HG02840 (cell line): ENCODE measurements at regions not wholly inside any gene's neighbourhood (a gene's known extent, or its start where the extent isn't known, plus 50 kb on each side); places are given as distances from the start of the nearest gene placed in this dataset.
"Not testable (repeated sequence)": the region's sequence is repeated elsewhere in the genome, so short reads cannot be mapped to it uniquely, and the experiment has no call there.

Source experiments
- ATAC-seq: cut with Tn5 transposase; IDR thresholded peaks from one replicate; pipeline ENCODE4 v1.9.1; 2021; ENCODE audit warnings: mild to moderate bottlenecking, moderate library complexity, moderate number of reproducible peaks; ENCODE audit not compliant: unreplicated experiment, low FRiP score

DNA sequence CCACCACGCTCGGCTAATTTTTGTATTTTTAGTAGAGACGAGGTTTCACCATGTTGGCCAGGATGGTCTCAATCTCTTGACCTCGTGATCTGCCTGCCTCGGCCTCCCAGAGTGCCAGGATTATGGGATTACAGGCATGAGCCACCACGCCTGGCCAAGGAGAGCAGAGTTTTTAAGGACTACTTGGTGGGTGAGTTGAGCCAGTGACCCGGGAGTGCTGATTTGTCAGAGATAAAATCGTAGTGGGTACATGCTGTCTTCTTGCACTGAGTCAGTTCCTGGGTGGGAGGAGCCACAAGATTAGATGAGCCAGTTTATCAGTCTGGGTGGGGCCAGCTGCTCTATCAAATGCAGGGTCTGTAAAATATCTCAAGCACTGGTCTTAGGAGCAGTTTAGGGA, 361.7 kb downstream of the TYW1 start:
- ATAC-seq: not testable (repeated sequence)

DNA sequence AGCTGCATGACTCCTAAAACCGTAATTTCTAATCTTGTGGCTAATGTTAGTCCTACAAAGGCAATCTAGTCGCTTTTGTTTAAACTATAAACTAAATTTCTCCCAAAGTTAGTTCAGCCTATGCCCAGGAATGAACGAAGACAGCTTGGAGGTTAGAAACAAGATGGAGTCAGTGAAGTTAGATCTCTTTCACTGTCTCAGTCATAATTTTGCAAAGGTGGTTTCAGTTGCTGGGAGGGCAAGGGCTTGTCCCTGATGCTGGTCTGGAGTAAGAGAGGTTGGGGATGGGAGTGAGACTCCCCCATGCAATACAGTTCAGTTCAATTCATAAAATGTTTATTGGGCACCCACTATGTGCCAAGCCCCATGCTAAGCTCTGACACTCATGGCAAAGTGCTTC, 362.1 kb downstream of the TYW1 start:
- ATAC-seq: not testable (repeated sequence)

DNA sequence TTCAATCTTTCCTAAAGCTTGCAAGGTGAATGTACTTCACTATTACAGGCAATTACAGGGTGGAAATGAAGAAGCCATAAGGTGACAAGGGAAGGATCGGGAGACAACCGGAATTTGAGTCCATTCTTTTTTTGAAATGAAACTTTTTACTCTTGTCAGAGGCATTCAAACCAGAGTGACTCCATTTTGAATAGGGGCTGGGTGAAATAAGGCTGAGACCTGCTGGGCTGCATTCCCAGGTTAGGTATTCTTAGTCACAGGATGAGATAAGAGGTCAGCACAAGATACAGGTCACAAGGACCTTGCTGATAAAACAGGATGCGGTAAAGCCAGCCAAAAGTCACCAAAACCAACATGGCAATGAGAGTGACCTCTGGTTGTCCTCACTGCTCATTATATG, 363.3 kb downstream of the TYW1 start:
- no peak for ATAC-seq

DNA sequence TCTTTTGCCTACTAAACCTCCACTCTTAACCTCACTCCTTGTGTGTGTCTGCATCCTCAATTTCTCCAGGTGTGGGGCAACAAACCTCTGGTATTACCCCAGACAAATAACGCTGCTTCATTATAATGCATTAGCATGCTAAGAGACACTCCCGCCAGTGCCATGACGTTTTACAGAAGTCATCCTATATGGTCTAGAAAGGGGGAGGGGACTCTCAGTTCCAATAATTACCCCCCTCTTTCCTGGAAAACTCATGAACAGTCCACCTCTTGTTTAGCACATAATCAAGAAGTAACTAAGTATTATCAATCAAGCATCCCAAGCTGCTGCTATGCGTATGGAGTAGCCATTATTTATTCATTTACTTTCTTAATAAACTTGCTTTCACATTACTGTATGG, 364.5 kb downstream of the TYW1 start:
- ATAC-seq: no peak

DNA sequence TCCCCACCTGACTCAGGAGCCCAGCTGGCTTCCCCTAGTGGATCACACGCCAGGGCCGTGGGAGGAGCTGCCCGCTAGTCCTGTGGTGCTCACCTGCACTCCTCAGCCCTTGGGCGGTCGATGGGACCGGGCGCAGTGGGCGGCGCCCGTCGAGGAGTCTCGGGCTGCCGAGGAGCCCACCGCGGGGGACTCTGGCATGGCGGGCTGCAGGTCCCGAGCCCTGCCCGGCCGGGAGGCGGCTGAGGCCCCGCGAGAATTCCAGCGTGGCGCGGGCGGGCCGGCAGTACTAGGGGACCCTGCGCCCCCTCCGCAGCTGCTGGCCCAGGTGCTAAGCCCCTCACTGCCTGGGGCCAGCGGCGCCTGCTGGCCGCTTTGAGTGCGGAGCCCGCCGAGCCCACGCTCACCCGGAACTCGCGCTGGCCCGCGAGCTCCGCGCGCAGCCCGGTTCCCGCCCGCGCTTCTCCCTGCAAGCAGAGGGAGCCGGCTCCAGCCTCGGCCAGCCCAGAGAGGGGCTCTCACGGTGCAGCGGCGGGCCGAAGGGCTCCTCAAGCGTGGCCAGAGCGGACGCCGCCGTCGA, 367.9 kb downstream of the TYW1 start:
- ATAC-seq: no peak

DNA sequence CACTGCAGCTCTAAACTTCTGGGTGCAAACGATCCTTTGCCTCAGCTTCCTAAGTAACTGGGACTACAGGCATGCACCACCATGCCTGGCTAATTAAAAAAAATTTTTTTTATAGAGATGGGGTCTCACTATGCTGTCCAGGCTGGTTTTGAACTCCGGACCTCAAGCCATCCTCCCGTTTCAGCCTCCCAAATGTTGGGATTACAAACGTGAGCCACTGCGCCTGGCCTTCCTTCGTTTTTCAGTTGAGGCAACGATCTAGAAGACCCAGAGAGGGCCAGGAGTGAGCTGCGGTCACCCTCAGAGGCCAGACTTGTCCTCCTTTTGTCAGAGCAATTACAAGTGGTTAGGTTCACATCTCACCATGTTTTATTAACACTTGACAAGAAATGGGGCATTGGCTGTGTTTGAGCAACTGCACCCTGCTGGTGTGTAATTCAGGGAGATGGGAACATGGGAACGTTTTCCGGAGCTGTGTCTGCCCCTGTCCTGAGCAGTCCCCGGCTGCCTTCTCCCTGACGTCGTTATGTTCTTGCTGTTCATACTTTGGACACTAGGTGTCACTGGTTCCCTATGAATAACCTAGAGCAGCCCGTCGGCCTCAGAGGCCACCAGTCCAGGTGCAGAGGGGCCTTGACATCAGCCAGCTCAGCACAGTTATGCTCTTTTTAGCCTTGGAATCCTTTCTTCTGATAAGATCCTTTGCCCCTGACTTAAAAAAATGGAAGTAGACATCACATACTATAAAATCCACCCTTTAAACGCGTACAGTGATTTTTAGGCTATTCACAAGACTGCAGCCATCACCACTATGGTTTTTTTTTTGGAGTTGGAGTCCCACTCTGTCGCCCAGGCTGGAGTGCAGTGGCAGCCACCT, 375.0 kb downstream of the TYW1 start:
- ATAC-seq: no peak

DNA sequence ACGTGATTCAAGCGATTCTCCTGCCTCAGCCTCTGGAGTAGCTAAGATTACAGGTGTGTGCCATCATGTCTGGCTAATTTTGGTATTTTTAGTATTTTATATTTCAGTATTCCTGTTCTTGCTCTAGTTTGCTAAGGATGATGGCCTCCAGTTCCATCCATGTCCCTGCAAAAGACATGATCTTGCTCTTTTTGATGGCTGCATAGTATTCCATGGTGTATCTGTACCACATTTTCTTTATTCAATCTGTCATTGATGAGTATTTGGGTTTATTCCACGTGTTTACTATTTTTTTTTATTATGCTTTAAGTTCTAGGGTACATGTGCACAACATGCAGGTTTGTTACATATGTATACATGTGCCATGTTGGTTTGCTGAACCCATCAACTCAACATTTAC, 376.8 kb downstream of the TYW1 start:
- ATAC-seq: not testable (repeated sequence)

DNA sequence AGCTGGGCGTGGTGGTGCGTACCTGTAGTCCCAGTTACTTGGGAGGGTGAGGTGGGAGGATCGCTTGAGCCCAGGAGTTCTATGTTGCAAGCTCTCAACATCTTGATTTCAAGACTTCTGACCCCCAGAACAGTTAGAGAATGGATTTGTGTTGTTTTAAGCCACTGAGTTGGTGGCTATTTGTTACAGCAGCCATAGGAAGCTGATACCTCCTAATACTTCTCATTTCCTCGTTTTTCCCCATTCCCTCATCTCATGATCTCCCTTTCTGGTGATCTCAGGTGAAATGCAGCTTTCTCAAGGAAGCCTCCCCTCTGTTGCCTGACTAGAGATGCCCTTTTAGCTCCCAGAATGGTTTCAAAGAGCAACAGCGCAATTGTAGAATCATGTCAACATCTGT, 378.8 kb downstream of the TYW1 start:
- ATAC-seq: no peak

DNA sequence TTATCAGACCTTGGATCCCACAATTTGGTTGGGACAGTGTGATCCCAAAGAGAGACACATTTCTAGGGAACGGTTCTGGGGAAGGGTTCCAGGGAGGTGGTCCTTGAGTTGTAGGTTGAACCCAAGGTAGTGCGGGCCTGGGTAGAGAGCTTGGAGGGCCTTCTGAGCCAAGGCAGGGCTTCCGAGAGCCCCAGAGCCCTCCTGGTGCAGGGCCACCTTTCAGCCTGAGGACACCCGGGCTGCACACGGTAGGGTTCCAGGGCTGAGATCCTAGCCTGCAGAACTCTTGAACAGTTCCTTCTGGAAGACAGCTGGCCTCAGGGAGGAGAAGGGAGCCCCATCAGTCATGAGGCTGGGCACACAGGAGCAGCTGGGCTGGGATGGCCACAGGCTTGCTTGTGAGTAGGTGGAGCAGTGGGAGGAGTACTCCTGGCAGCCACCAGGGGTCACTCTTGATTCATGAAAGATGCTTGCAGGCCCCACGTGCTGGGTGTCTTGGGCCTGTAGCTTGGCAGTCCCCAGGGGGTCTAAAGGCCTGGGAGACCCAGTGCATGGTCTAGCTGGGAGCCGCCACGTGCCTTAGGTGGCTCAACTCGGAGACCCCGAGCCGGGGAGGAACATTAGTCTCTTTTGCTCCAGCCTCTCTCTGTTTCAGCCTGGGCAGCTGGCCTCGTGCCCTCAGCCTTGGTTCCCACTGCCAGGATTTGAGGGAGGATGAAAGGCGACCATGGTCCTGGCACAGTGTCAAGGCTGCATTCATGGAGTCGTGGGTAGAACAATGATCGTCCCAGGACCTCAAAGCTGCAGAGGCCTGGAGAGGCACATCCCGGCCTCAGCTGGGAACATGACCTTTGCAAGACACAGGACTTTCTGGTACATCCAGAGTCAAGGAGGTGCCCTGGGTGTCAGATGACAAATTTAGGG, 381.6 kb downstream of the TYW1 start:
- peak; percentile 74 for ATAC-seq

DNA sequence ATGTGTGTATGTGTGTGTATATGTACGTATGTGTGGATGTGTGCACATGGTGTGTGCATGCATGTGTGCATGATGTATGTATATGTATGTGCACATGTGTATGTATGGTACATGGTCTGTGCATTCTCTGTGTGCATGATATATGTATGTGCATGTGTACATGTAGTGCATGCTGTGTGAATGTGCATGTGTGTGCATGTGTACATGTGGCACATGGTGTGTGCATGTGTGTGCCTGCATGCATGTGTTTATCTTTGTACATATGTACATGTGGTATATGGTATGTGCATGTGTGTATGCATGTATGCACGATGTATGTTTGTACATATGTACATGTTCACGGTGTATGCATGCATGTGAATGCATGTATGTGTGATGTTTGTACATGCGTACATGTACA, 383.7 kb downstream of the TYW1 start:
- no peak for ATAC-seq

DNA sequence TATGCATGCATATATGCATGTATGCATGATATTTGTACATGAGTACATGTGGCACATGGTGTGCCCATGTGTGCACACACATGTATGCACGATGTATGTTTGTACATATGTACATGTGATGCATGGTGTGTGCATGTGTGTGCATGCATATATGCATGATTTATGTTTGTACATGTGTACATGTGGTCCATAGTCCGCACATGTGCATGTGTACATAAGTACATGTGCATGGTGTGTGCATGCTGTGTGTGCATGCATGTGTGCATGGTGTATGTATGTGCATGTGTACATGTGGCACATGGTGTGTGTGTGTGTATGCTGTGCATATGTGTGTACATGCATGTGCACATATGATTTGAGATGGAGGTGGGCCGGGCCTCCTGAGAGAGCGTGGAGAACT, 384.2 kb downstream of the TYW1 start:
- ATAC-seq: no peak

DNA sequence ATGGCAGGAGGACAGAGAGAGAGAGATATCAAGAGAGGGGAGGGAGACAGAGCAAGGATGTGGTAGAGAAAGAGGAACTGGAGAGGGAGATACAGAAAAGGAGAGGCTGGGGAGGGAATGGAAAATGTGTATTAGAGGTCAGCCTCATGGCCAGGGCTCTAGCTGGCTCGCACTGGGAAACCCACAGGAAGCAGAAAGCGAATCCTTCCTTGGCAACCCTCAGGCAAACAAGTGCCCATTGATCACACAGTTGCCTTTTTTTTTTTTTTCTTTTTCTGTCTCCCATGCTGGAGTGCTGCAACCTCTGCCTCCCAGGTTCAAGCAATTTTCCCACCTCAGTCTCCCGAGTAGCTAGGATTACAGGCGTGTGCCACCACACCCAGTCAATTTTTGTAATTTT, 391.2 kb downstream of the TYW1 start:
- no peak for ATAC-seq

DNA sequence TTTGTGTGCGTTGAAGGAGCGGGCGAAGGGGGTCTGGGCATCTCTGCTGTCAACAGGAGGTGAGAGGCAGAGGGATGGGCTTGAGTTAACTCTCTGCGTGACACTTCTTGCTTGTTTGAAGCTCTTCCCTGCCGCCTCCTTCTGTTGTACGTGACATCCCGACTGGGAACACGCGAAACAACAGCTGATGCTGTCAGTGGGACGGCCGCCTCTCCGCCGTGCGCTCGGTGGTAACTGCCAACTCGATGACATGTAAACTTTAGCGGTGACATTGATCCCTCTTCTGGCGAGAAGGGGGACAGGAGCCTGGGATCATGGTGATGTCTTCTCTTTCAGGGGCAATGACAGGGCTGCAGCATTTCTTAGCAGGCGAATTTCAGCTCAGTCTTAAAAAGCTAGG, 394.5 kb downstream of the TYW1 start:
- no peak for ATAC-seq

DNA sequence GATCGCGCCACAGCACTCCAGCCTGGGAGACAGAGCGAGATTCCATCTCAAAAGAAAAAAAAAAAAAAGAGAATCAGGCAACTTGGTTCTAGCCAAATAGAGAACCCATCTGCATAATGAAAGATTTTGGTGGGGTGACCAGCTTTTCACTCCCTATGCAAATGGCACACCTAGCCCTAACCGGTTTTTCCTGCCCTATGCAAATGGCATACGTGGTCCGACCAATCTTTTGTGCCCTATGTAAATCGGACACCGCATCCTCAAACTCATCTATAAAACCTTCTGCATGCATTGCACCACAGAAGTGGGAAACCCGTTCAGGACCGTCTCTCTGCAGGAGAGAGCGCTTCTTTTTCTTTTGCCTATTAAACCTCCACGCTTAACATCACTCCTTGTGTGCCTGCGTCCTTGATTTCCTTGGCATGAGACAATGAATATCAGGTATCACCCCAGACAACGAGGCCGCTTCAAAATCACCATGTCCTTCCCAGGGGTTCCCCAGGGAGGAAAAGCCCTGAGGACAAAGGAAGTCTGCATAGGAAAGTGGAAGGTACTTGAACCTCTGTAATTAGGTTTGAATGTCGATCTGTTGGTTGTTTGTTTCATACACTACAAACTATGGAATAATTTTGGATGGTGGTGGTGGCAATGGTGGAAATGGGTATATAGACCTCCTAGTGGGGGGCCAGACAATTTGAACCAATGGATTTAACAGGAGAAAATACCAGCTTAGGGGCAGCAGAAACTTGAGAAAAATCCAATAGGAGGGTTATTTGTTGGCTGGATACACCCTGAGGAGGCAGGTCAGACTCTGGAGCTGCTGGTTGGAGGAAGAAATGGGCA, 396.2 kb downstream of the TYW1 start:
- ATAC-seq: no peak

DNA sequence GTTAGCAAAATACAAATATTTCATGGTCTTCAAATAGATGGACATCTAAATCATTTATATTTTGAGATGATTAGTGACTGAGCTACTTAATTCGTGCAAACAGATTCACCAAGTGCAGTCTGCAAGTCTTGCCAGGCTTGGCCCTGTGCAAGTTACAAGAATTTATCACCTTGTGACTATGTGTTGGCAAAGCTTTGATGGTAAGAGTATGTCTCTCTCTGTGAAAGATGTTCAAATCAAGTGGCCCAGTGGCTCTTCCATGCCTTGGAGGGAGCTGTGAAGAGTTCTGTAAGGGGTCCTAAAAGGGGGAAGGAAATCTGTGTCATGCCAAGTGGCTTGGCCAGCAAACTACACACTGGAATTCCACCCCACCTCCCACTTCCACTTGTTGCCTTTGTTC, 397.3 kb downstream of the TYW1 start:
- ATAC-seq: no peak

DNA sequence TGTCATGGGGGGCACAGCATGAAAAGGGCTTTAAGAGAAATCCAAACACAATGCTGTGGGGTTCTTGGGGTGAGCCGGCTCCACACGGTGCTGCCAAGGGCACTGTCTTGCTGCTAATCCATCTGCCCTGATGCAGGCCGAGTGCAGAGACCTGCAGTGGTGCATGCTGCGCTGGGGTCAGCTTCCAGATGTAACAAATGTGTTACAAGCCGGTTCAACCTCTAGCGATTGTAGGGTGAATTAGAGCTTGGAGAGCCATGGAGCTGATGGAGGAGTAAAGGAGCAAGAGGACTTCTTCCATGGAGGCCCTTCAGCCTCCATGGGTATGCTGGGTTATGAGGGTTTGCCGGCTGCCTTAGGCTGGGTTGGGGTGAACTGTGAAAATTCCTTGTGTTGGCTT, 402.3 kb downstream of the TYW1 start:
- ATAC-seq: no peak

DNA sequence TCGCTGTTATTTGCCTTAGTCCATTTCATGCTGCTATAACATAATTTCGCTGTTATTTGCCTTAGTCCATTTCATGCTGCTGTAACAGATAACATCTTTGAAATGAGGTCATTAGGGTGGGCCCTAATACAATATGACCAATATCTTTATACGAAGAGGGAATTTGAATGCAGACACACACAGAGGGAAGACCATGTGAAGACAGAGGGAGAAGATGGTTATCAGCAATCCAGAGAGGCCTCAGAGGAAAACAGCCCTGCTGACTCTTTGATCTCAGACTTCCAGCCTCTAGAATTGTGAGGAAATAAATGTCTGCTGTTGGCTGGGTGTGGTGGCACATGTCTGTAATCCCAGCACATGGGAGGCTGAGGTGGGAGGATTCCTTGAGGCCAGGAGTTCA, 404.9 kb downstream of the TYW1 start:
- ATAC-seq: no peak

DNA sequence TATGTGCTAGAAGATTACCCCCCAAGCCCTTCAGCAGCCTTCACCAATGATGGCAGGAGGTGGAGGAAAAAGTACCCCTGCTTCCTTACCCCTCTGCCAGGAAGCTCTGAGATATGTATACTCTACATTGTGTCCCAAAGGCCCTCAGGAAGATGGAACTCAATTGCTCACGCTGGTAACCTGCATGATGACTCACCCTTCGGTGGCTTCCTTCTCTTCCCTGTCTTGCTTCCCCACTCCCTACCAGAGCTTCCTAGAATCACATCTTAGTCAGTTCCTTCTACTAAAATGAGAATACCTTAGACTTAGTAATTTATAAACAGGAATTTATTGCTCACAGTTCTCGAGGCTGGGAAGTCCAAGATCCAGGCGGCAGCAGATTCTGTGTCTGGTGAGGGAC, 405.6 kb downstream of the TYW1 start:
- ATAC-seq: no peak

DNA sequence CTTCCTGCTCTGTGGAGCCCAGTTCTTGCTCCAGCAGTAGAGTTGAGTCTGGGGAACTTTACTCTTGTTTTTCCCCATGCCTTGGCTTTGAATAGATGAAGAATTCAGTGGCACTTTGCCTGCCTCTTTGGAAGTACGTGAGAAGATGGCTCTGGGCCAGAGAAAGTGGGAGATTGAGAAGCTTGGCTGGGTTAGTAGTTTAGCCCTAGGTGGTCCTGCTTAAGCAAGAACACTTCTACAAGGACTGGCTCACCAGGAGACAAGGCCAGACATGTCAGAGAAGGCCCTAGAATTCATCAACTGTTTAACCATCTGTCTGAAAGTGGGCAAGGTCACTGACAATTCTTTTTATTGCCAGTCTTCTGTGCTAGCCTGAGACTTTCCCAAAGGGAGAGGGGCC, 410.3 kb downstream of the TYW1 start:
- ATAC-seq: no peak

DNA sequence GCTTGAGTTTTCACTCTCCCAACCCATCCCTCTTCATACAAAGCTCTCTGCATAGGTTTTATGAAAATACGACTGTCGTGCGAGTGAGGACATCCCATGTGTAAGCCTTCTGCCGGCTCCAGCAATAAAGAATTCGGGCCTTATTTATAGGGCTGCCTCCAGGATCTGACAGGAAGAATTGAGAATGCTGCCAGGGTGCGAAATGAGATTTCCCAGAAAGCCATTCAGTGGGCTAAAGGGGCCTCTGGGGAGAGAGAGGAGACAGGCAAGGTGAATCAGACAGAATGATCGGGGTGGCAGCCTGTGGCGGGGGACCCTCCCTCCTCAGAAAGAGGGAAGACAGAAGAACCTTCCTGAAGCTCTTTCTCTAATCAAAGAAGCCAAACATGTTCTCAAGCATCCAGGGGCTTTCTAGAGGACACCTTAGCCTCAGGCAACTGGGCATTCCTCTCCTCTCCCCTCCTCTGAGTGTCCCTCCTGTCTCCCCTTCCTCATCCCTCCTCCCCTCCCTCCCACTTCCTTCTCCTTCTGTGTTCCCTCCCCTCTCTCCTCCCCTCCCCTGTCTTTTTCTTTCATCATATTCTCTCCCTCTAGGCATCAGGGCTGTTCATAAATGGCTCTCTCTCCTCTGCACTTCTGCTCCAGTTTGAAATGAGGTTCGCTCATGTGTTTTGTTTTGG, 410.9 kb downstream of the TYW1 start:
- ATAC-seq: no peak
